ENCODE measurements at regions not wholly inside any gene's neighbourhood (a gene's known extent, or its start where the extent isn't known, plus 50 kb on each side); places are given as distances from the start of the nearest gene placed in this dataset.

GRCh38 chr6:134706806-134707205, 243.1 kb downstream of the ALDH8A1 start:
- no peak for DNase-seq

- DNase-seq: no peak
These were observed 243.7 kb downstream of the ALDH8A1 start for GRCh38 chr6:134706153-134706552.

- no peak for DNase-seq
These were observed 246.7 kb downstream of the ALDH8A1 start for GRCh38 chr6:134703206-134703605.

GRCh38 chr6:134702279-134702678, 247.6 kb downstream of the ALDH8A1 start:
- no peak for DNase-seq

DNA sequence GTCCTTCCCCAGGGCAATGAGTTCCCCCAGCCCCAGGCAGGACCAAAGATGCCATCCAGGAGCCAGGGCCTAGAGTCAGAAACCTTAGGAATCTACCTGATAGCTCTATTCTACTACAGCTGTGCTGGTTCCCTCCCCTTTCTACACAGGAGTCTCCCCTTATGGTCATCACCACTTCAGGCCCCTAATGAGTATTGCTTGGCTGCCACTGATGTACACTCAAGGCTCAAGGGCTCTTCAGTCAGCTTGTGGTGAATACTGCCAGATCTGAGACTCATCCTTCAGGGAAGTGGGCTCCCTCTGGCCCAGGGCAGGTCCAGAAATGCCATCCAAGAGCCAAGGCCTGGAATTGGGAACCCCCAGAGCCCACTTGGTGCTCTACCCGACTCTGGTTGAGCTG, 248.6 kb downstream of the ALDH8A1 start:
- DNase-seq: no peak

GRCh38 chr6:134698228-134698627, 251.7 kb downstream of the ALDH8A1 start:
- no peak for DNase-seq

GRCh38 chr6:134692008-134692407, 257.9 kb downstream of the ALDH8A1 start:
- no peak for DNase-seq

DNA sequence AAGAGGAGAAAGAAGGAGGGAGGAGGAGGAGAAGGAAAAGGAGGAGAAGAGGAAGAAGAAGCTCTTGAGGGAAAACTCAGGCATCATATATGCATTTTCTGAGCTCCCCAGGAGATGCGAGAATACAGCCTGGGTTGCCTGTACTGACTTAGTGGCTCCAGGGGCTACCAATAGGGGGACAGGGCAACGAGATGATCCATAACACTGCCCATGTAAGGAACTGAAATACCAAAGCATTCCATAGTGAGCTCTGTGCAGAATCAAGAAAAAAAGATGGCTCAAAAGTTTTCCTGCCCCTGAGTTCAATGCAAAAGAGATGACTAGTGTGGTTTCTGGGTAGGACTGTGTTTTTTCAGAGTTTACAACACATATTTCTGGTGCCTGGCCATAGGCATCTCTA, 258.7 kb downstream of the ALDH8A1 start:
- DNase-seq: no peak

GRCh38 chr6:134690048-134690447, 259.9 kb downstream of the ALDH8A1 start:
- no peak for DNase-seq

DNA sequence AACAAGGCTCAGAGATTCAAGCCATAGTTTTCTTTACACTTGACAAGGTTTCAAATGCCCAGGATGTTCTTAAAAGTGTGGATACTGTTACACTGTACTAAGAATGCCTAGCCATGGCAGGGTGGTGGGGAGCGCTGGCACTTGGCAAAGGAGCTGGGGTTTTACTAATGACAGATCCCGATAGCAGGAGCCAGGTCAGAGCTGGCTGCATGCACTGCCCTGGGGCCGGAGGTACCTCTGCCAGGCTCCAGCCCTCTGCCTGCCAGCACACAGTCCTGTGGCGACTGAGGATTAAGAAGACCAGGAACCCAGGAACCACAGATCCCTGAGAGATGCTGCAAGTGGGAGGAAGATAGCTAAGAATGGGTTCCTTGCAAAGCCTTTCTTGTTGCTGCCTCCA, 260.3 kb downstream of the ALDH8A1 start:
- no peak for DNase-seq

DNA sequence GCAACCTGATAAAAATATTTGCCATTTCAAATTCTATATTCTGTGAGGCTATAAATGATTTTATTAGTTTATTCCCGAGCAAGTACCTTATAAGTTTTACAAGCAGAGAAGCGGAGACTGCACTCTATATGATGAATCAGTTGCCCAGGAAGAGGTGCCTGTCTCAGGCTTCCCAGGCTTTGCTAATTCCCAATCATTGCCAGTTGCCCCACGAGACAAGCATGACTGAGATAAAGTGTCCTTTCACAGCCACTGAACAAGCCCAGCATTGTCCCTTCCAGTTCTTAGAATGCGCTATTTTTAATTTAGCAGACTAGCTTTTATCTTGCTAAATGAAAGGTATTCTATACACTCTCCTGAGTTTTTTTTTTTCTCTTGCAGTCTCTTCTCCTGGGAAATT, 260.7 kb downstream of the ALDH8A1 start:
- no peak for DNase-seq

DNA sequence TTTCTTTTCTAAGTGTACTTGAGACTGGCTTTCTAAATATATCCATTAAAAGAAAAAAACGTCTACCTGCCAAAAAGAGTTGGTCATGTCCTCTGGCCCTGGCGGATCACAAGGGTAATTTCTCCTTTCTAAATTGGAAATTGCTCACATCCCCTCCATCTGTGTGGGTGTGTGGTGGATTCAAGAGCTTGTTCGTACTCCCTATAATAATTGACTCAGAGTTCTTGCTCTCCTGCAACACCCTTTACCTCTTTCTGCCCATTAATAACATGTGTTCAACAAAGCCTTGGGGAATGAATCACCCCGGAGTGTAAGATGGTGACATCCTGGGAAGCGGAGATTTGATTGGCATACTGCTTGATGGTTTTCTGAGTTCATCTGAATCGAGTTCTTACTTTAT, 263.8 kb downstream of the ALDH8A1 start:
- no peak for DNase-seq

DNA sequence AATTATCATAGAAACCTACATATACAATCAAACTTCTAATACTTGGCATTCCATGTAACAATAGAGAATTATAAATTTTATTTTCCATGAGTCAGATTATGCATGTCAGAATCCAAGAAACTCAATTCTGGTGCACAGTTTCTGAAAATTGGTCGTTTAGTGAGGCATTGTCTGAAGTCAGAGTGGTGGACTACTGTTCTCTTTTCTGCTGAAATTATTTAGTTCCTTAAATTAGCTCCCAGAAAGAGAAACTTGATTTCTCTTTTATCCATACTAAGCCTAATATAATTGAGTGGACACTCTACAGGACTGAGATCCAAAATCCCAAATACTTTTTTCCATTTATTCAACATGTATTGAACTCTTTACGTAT, 265.5 kb downstream of the ALDH8A1 start:
- DNase-seq: no peak

DNA sequence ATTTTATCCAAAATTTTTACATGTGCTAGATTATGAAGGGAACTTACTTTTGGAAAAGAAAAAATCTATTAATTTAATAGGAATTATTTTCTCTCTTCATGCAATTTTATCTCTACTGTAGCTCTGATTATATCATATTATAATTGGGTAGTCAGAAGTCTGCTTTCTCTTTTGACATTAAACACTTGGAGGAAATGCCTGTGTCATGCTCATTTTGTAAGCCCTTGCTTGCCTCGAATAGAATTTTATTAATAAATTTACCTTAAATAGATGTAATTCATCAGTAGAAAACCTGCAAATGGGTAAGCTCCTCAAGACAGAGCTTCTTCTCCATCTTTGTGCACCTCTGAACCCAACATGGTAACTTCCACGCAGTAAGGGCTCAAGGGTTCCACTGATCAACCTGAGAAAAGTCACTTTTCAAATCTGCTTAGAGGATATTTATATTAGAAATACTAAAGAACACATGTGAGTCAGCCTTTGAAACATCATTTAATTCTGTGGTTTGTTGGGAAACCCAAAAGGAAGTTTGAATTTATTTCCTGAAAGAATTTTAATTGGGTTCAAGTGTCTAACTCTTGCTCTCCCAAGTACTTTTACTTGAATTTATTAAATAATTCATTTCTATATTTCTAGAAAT, 266.0 kb downstream of the ALDH8A1 start:
- DNase-seq: no peak

DNA sequence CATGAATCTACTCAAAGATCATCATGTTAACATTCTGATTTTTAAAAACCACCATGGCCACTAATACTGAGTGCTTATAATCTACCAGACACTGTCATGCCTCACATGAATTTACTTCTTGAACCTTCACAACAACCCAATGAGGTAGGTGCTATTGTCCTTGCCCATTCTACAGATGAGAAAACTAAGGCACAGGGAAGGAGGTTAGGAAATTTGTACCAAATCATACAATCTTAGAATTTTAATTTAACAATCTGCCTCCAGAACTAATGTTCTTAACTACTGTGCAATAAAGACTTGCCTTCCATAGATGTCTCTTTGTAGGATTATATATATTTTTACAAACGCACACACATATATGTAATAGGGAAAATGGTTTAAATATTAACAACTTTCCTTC, 269.5 kb downstream of the ALDH8A1 start:
- no peak for DNase-seq

DNA sequence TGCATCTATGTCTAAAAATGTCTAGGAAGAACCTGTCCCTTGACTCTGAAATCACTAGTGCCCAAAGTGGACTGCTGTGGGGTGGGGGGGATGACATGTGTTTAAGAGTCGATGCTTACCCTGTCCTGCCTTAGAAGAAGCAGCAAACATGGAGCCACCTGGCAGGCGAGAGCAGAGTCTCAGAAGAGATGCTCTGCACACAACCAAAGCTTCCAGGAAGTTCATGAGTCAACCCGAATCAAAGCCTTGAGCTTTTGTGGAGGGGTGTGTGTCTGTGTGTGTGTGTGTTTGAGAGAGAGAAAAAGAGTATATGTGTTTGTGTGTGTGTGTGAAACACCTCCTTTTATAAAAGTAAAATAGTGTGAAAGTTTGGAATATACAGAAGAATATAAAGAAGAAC, 269.9 kb downstream of the ALDH8A1 start:
- no peak for DNase-seq

DNA sequence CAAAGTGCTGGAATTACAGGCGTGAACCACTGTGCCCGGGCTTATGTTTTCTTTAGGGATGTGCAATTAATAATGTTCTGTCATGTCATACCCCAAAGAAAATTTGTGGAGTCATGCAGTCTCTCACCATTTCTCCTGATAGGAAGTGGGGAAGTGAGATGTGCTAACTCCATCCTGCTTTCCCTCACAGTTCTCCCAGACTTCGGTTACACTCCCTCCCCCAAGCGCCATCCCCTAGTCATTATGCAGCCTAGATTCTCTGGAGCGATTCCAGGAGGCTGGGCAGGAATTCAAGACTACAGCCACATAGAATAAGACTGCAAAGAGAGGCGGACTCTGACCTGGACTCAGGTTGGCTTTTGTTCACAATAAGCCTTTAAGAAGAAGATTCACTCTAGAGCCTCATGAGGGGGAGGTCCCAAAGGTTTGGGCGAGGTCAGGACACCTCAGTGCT, 271.4 kb downstream of the ALDH8A1 start:
- DNase-seq: peak; percentile 48

DNA sequence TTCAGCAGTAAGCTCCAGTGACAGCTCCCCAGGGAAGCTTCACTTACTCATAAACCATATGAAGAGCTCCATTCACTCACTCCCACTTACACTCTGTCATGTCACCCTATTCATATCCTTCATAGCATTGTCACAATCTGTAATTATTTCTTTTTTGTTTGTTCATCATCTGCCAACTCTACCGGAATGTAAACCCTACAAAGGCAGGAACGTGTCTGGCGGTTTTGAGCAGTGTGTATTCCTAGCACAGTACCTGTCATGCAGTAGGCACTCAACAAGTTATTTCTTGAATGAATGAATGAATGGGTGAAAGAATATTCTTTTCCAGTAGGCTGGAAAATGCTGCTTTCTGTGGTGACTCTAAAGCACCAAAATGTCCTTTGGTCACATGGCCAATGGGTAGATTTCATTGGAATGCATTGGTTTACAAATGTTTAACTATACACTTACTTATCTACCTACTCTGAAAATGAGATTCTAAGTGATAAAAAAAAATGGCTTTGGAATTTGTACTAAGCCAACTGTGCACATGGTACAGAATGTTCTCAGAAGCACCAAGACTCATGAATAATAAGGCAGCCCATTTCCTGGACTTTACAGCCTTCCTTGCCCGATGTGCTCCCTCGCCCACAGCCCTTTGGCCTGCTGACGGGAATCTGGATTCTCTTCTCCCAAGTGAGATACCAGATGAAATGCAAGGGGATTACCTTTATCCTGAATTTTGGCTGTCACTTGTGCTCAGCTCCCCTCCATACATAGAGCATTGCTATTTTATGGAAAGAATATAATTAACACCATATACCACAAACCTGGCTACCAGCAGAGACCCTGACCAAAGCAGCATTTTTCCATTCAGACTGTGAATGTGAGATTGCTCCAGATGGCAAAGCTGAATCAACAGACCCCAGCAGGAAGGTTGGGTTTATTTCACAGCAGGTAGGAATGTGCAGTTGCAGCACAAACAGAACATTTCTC, 273.3 kb downstream of the ALDH8A1 start:
- peak; percentile 53 for DNase-seq

- peak; percentile 60 for DNase-seq
These were observed 274.5 kb downstream of the ALDH8A1 start for GRCh38 chr6:134675110-134676054.

GRCh38 chr6:134674562-134674961, 275.3 kb downstream of the ALDH8A1 start:
- DNase-seq: no peak

DNA sequence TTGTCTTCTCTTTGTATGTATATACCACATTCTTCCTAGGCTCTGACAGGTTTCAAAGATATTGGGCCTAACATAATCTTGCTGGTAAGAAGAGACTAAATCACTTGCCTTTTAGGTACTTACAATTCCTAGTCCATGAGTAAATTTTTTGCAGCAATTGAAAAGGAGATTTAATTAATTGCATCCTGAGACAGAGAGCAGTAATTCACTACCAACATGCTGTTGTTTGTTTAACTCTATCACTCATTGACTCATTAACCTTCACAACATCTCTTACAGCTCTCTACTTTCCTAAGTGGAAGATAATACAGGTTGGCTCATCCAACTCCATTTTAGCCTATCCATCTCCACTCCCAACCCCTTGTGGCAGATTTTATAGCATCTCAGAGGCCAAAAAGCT, 280.4 kb downstream of the ALDH8A1 start:
- DNase-seq: no peak

- DNase-seq: no peak
These were observed 282.8 kb downstream of the ALDH8A1 start for GRCh38 chr6:134667111-134667510.

GRCh38 chr6:134666125-134666524, 283.8 kb downstream of the ALDH8A1 start:
- no peak for DNase-seq

All from SHP77 treated with DMSO at 0.1 percent for 48 hours (cell line).